PC-9 (cell line): ENCODE measurements at regions not wholly inside any gene's neighbourhood (a gene's known extent, or its start where the extent isn't known, plus 50 kb on each side); places are given as distances from the start of the nearest gene placed in this dataset.

Experiments used
- BruUV-seq: library from RNA; stranded (reverse); fragments of 400-500 nt; replicated peaks from 2 replicates; lab custom pipeline; 2021; lab: Mats Ljungman, UMichigan
- CTCF ChIA-PET: fragments of 300-600 bp; sonication (Branson Sonifier 250); formaldehyde crosslinking; loops from one replicate; lab custom pipeline; 2022; ENCODE audit warnings: antibody characterized with exemption; lab: Charles Lee
- POLR2A ChIA-PET: fragments of 300-600 bp; sonication (Branson Sonifier 250); formaldehyde crosslinking; loops from one replicate; lab custom pipeline; 2022; ENCODE audit warnings: antibody characterized with exemption; ENCODE audit not compliant: unreplicated experiment; lab: Charles Lee
- DNase-seq, 2 experiments: peaks; one replicate each; pipeline versions ENCODE4 v3.0.0 to v3.0.0-alpha.2; 2015 to 2022; ENCODE audit warnings: mixed read lengths in 1 of 2
- H2AFZ ChIP-seq: fragments of 200-600 bp; sonication (generic); 2 replicates; pipeline ENCODE4 v1.8.1; 2017; ENCODE audit warnings: antibody characterized with exemption
- H3F3A ChIP-seq: fragments of 200-600 bp; sonication (generic); 2 replicates; pipeline ENCODE4 v1.8.1; 2017; ENCODE audit warnings: antibody characterized with exemption, mild to moderate bottlenecking, low read depth; ENCODE audit not compliant: insufficient read depth
- H3K27ac ChIP-seq: fragments of 200-600 bp; sonication (generic); 2 replicates; pipeline ENCODE4 v1.6.1; 2016; ENCODE audit warnings: mixed run types
- H3K27me3 ChIP-seq: fragments of 200-600 bp; sonication (generic); 2 replicates; pipeline ENCODE4 v1.6.1; 2016; ENCODE audit warnings: low read depth, mixed run types; ENCODE audit not compliant: insufficient read depth
- H3K36me3 ChIP-seq: fragments of 200-600 bp; sonication (generic); 2 replicates; pipeline ENCODE4 v1.6.1; 2016; ENCODE audit warnings: low read depth, mixed run types
- H3K4me1 ChIP-seq: fragments of 200-600 bp; sonication (generic); replicated peaks from 2 replicates; pipeline ENCODE4 v1.6.1; 2016; ENCODE audit warnings: mixed run types; ENCODE audit not compliant: insufficient read depth
- H3K4me2 ChIP-seq: fragments of 200-600 bp; sonication (generic); 2 replicates; pipeline ENCODE4 v1.6.1; 2017; ENCODE audit warnings: mixed run types
- H3K4me3 ChIP-seq: fragments of 200-600 bp; sonication (generic); 2 replicates; pipeline ENCODE4 v1.6.1; 2016; ENCODE audit warnings: mixed run types
- H3K79me2 ChIP-seq: fragments of 200-600 bp; sonication (generic); 2 replicates; pipeline ENCODE4 v1.6.1; 2017; ENCODE audit warnings: low read depth, mixed run types
- H3K9me2 ChIP-seq: fragments of 200-600 bp; sonication (generic); 2 replicates; pipeline ENCODE4 v1.8.1; 2017; ENCODE audit warnings: mild to moderate bottlenecking; ENCODE audit not compliant: insufficient read depth
- H3K9me3 ChIP-seq: fragments of 200-600 bp; sonication (generic); 2 replicates; pipeline ENCODE4 v1.8.1; 2016; ENCODE audit warnings: low read depth; ENCODE audit not compliant: insufficient read depth
- H4K20me1 ChIP-seq: fragments of 200-600 bp; sonication (generic); 2 replicates; pipeline ENCODE4 v1.8.1; 2017; ENCODE audit not compliant: insufficient read depth
- EZH2 ChIP-seq: fragments of 200-600 bp; sonication (generic); IDR thresholded peaks from 2 replicates; pipeline ENCODE4 v1.8.0; 2017; ENCODE audit warnings: antibody characterized with exemption, low read depth
- intact Hi-C: fragments of 100-400 bp; cut with micrococcal nuclease; formaldehyde crosslinking; loops from one replicate; pipeline ENCODE4 v1.10.0; 2022; ENCODE audit not compliant: unreplicated experiment
- TF ChIP-seq, protein P1 (sequence below): fragments of 200-600 bp; sonication (generic); conservative IDR thresholded peaks from 2 replicates; pipeline ENCODE4 v1.6.1; 2017; ENCODE audit warnings: mixed run types, antibody characterized with exemption, mild to moderate bottlenecking, moderate library complexity

- Histone ChIP-seq H3K4me3 (no peak overlapping the region), H4K20me1 (no peaks in the 10 kb centered on the region), H3F3A (no peaks in the 10 kb centered on the region), H3K36me3 (no peaks in the 10 kb centered on the region), H3K79me2 (no peaks in the 10 kb centered on the region), H3K9me3 (no peaks in the 10 kb centered on the region), H2AFZ (no peak overlapping the region), H3K27ac (no peak overlapping the region), H3K4me1 (no peaks in the 10 kb centered on the region), H3K27me3 (no peaks in the 10 kb centered on the region), H3K4me2 (no peak overlapping the region), H3K9me2 (no peaks in the 10 kb centered on the region)
- BruUV-seq: no TSS peak
- intact Hi-C loops: no loop called here
- POLR2A ChIA-PET: interaction anchor here (0.5 kb wide), 1 partner anchor 28 kb away, joined by 11 read pairs; no protein-coding TSS in a partner anchor
- TF ChIP-seq, protein P1, sequence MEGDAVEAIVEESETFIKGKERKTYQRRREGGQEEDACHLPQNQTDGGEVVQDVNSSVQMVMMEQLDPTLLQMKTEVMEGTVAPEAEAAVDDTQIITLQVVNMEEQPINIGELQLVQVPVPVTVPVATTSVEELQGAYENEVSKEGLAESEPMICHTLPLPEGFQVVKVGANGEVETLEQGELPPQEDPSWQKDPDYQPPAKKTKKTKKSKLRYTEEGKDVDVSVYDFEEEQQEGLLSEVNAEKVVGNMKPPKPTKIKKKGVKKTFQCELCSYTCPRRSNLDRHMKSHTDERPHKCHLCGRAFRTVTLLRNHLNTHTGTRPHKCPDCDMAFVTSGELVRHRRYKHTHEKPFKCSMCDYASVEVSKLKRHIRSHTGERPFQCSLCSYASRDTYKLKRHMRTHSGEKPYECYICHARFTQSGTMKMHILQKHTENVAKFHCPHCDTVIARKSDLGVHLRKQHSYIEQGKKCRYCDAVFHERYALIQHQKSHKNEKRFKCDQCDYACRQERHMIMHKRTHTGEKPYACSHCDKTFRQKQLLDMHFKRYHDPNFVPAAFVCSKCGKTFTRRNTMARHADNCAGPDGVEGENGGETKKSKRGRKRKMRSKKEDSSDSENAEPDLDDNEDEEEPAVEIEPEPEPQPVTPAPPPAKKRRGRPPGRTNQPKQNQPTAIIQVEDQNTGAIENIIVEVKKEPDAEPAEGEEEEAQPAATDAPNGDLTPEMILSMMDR: no peak
- TF ChIP-seq EZH2: no peak
- no peak for DNase-seq
- CTCF ChIA-PET: no interaction called here
Observed at GRCh38 chr10:57822965-57823364, 444.7 kb downstream of the IPMK start.

GRCh38 chr10:57818522-57818921 is 449.2 kb downstream of the IPMK start:
- H3K9me2 ChIP-seq: no peaks in the 10 kb centered on the region
- no peaks in the 10 kb centered on the region for H3K27me3 ChIP-seq
- no peak overlapping the region for H3K4me2 ChIP-seq
- CTCF ChIA-PET: no interaction called here
- no peak overlapping the region for H2AFZ ChIP-seq
- intact Hi-C loops: no loop called here
- no peak for TF ChIP-seq EZH2
- TF ChIP-seq, protein P1: no peak
- H3K36me3 ChIP-seq: no peaks in the 10 kb centered on the region
- DNase-seq: no peak
- no peaks in the 10 kb centered on the region for H3F3A ChIP-seq
- no peaks in the 10 kb centered on the region for H3K4me1 ChIP-seq
- no peaks in the 10 kb centered on the region for H4K20me1 ChIP-seq
- H3K27ac ChIP-seq: no peak overlapping the region
- no TSS peak for BruUV-seq
- POLR2A ChIA-PET: no interaction called here
- no peaks in the 10 kb centered on the region for H3K79me2 ChIP-seq
- H3K4me3 ChIP-seq: no peak overlapping the region
- no peaks in the 10 kb centered on the region for H3K9me3 ChIP-seq

DNA sequence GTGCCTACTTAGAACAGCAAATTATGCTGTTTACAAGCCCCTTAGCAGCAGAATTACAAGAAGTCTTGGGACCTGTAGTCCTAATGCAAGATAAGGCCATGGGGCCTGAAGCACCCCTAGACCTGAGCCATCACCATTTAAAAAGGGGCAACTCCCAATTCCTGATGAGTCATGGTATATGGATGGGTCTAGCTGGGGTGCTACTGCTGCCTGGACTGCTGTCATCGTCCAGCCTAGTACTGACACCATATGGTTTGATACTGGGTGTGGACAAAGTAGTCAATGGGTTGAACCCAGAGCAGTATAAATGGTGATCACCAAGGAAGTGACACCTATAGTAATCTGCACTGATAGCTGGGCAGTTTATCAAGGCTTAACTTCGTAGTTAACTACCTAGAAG is 450.0 kb downstream of the IPMK start:
- Histone ChIP-seq H3K27ac (no peak overlapping the region), H2AFZ (no peak overlapping the region), H3K4me1 (no peaks in the 10 kb centered on the region), H3K36me3 (no peaks in the 10 kb centered on the region), H3K79me2 (no peaks in the 10 kb centered on the region), H3K9me3 (no peaks in the 10 kb centered on the region), H3K9me2 (no peaks in the 10 kb centered on the region), H4K20me1 (no peaks in the 10 kb centered on the region), H3K27me3 (no peaks in the 10 kb centered on the region), H3K4me3 (no peak overlapping the region), H3F3A (no peaks in the 10 kb centered on the region), H3K4me2 (no peak overlapping the region)
- TF ChIP-seq, protein P1: no peak
- TF ChIP-seq EZH2: no peak
- ChIA-PET CTCF (no interaction called here), POLR2A (interaction anchor here (0.6 kb wide), 1 partner anchor 1187 kb away, joined by 6 read pairs; no protein-coding TSS in a partner anchor)
- intact Hi-C loops: no loop called here
- BruUV-seq: no TSS peak
- DNase-seq: no peak
